ENCODE measurements at regions not wholly inside any gene's neighbourhood (a gene's known extent, or its start where the extent isn't known, plus 50 kb on each side); places are given as distances from the start of the nearest gene placed in this dataset.

GRCh38 chr11:128316541-128317227 is 270.7 kb downstream of the ETS1 start:
- Histone ChIP-seq H3K27ac (ENCODE audit: insufficient read depth, low read depth, low read length) (no peak overlapping the region), H2AFZ (ENCODE audit: low read depth, low read length) (no peak overlapping the region), H3K9me3 (replicated peaks; ENCODE audit: control insufficient read depth, insufficient read depth, low read length) (no peaks in the 10 kb centered on the region), H3K27me3 (ENCODE audit: control insufficient read depth in 2 of 2, insufficient read depth in 2 of 2, low read length in 2 of 2) (no peaks in the 10 kb centered on the region), H3K9ac (replicated peaks; ENCODE audit: extremely low read depth, insufficient read depth, low read length) (no peak overlapping the region), H4K20me1 (replicated peaks; ENCODE audit: control insufficient read depth, extremely low read depth, insufficient read depth, low read length) (no peaks in the 10 kb centered on the region), H3K4me3 (replicated peaks in 1 of 3; ENCODE audit: insufficient read depth in 1 of 3, low read depth in 1 of 3, low read length in 3 of 3) (no peak overlapping the region), H3K9me1 (replicated peaks; ENCODE audit: control insufficient read depth, extremely low read depth, insufficient read depth, low read length) (no peaks in the 10 kb centered on the region), H3K36me3 (ENCODE audit: control insufficient read depth in 2 of 2, extremely low read depth in 1 of 2, insufficient read depth in 2 of 2, low read length in 2 of 2) (no peaks in the 10 kb centered on the region), H3K4me2 (ENCODE audit: insufficient read depth, low read length) (no peak overlapping the region), H3K79me2 (ENCODE audit: control insufficient read depth, insufficient read depth, low read length) (no peaks in the 10 kb centered on the region), H3K4me1 (ENCODE audit: control insufficient read depth, extremely low read depth, insufficient read depth, low read length) (no peaks in the 10 kb centered on the region)
- intact Hi-C loops (cut with micrococcal nuclease) (no loop called here), dilution Hi-C loops (cut with MboI; ENCODE audit: extremely low pct_ligation_motif_present, low sequenced_read_pairs) (loop anchor here (25.0 kb wide), 1 partner anchor 321 kb away; no protein-coding TSS in a partner anchor)
- BruUV-seq (replicated peaks), result no TSS peak
- DNase-seq (ENCODE audit: low read depth, low spot score) (no peak), FAIRE-seq (no peak)
- POLR2A ChIA-PET, result no interaction called here
- TF ChIP-seq POLR2AphosphoS5 (IDR thresholded peaks at IDR 0.05; ENCODE audit: insufficient read depth, low read depth, low read length) (no peak), CTCF (IDR thresholded peaks at IDR 0.05; ENCODE audit: extremely low read depth in 1 of 2, insufficient read depth in 1 of 2, low read depth in 1 of 2, low read length in 2 of 2) (no peak), JUN (IDR thresholded peaks at IDR 0.05; ENCODE audit: borderline replicate concordance, insufficient read depth, insufficient read length, low read depth) (no peak), GATA2 (IDR thresholded peaks at IDR 0.05; ENCODE audit: insufficient read depth, insufficient read length, low read depth, low read length) (no peak), FOS (IDR thresholded peaks at IDR 0.05; ENCODE audit: borderline replicate concordance, insufficient read depth, low read length) (no peak), EZH2 (IDR thresholded peaks at IDR 0.05; ENCODE audit: borderline replicate concordance, low read depth, low read length, severe bottlenecking) (no peak), MAX (IDR thresholded peaks at IDR 0.05; ENCODE audit: insufficient read depth, insufficient read length) (no peak), POLR2A (IDR thresholded peaks at IDR 0.05; ENCODE audit: low read depth, low read length) (no peak), MYC (IDR thresholded peaks at IDR 0.05; ENCODE audit: low read depth, low read length) (no peak)
- CTCF ChIA-PET, result interaction anchor here (1.0 to 1.3 kb wide), 4 partner anchors 11 to 316 kb away, joined by 3 to 6 read pairs (median 3); no protein-coding TSS in a partner anchor

All from endothelial cell of umbilical vein (primary cell).